OCI-M1 (cell line): ENCODE measurements at regions not wholly inside any gene's neighbourhood (a gene's known extent, or its start where the extent isn't known, plus 50 kb on each side); places are given as distances from the start of the nearest gene placed in this dataset.
A peak's percentile ranks its signal among the peaks of the same experiment; 100 is the strongest.

Source experiments
- DNase-seq: peaks from one replicate; lab custom pipeline; 2025; lab: John Stamatoyannopoulos, UW

- peak; percentile 90 for DNase-seq
Observed at GRCh38 chr12:93243689-93244513, 133.8 kb upstream of the NUDT4 start.

GRCh38 chr12:93244514-93245077, 133.1 kb upstream of the NUDT4 start:
- DNase-seq = no peak

- DNase-seq = no peak
Observed at GRCh38 chr12:93245543-93245942, 132.2 kb upstream of the NUDT4 start.

GRCh38 chr12:93247313-93247991, 130.3 kb upstream of the NUDT4 start:
- DNase-seq = peak; percentile 21

- no peak for DNase-seq
Observed at GRCh38 chr12:93252221-93252620, 125.5 kb upstream of the NUDT4 start.

- DNase-seq = no peak
Observed at GRCh38 chr12:93254911-93255310, 122.8 kb upstream of the NUDT4 start.

- DNase-seq = no peak
Observed at GRCh38 chr12:93256256-93256969, 121.3 kb upstream of the NUDT4 start.

- DNase-seq = no peak
Observed at GRCh38 chr12:93261505-93262094, 116.1 kb upstream of the NUDT4 start.

- no peak for DNase-seq
Observed at GRCh38 chr12:93272997-93273396, 104.7 kb upstream of the NUDT4 start.

GRCh38 chr12:93273834-93274564, 103.7 kb upstream of the NUDT4 start:
- DNase-seq = no peak

GRCh38 chr12:93274937-93275336, 102.8 kb upstream of the NUDT4 start:
- DNase-seq = no peak

GRCh38 chr12:93275589-93275988, 102.1 kb upstream of the NUDT4 start:
- DNase-seq = no peak

GRCh38 chr12:93279565-93280412, 97.9 kb upstream of the NUDT4 start:
- DNase-seq = no peak

GRCh38 chr12:93287149-93287548, 90.6 kb upstream of the NUDT4 start:
- DNase-seq = no peak

GRCh38 chr12:93288626-93289025, 89.1 kb upstream of the NUDT4 start:
- DNase-seq = no peak

GRCh38 chr12:93290391-93290790, 87.3 kb upstream of the NUDT4 start:
- DNase-seq = no peak

GRCh38 chr12:93292213-93292612, 85.5 kb upstream of the NUDT4 start:
- no peak for DNase-seq

GRCh38 chr12:93292731-93293566, 84.8 kb upstream of the NUDT4 start:
- DNase-seq = no peak

GRCh38 chr12:93297032-93297431, 80.7 kb upstream of the NUDT4 start:
- no peak for DNase-seq

GRCh38 chr12:93297536-93297935, 80.2 kb upstream of the NUDT4 start:
- DNase-seq = no peak
